Kidney (tissue), 13 donors: ENCODE measurements at regions not wholly inside any gene's neighbourhood (a gene's known extent, or its start where the extent isn't known, plus 50 kb on each side); places are given as distances from the start of the nearest gene placed in this dataset.

ENCODE experiments used
- DNase-seq, 5 donors: peaks; one replicate each; pipeline ENCODE4 v3.0.0-alpha.2; 2013 to 2020
- FAIRE-seq: peaks from 2 replicates; lab custom pipeline; 2012; peaks lifted over from hg19 to GRCh38; lab: Jason Lieb, UNC
- H3K27ac ChIP-seq, 2 donors: one replicate each; pipeline ENCODE4 v1.7.0; 2013; ENCODE audit warnings: low read depth in 2 of 2, low read length in 2 of 2, inconsistent platforms in 1 of 2
- H3K27me3 ChIP-seq: one replicate; pipeline ENCODE4 v1.7.1; 2013; ENCODE audit warnings: low read length, inconsistent platforms; ENCODE audit not compliant: control insufficient read depth, insufficient read depth
- H3K36me3 ChIP-seq, 3 donors: one replicate each; pipeline versions ENCODE4 v1.7.0 to v1.7.1; 2013; ENCODE audit warnings: low read length in 3 of 3, control low read depth in 1 of 3, inconsistent platforms in 1 of 3; ENCODE audit not compliant: insufficient read depth in 3 of 3, control insufficient read depth in 2 of 3
- H3K4me1 ChIP-seq, 3 donors: one replicate each; pipeline versions ENCODE4 v1.7.0 to v1.7.1; 2013; ENCODE audit warnings: low read length in 3 of 3, inconsistent platforms in 1 of 3, low read depth in 1 of 3; ENCODE audit not compliant: control insufficient read depth in 2 of 3, insufficient read depth in 2 of 3
- H3K4me3 ChIP-seq, 3 donors: one replicate each; pipeline versions ENCODE4 v1.7.0 to v1.8.1; 2013; ENCODE audit warnings: low read length in 3 of 3, control low read depth in 1 of 3, inconsistent platforms in 1 of 3
- H3K9ac ChIP-seq, 3 donors: one replicate each; pipeline versions ENCODE4 v1.7.0 to v1.7.1; 2013; ENCODE audit warnings: low read length in 3 of 3, control low read depth in 1 of 3, inconsistent platforms in 1 of 3
- H3K9me3 ChIP-seq, 3 donors: one replicate each; pipeline versions ENCODE4 v1.7.0 to v1.7.1; 2013; ENCODE audit warnings: low read length in 3 of 3, control low read depth in 1 of 3, inconsistent platforms in 1 of 3; ENCODE audit not compliant: control insufficient read depth in 2 of 3, insufficient read depth in 1 of 3
- CTCF ChIP-seq: IDR thresholded peaks from 3 replicates; pipeline ENCODE4 v1.5.1; 2012; ENCODE audit warnings: mild to moderate bottlenecking, moderate library complexity, borderline replicate concordance; ENCODE audit not compliant: insufficient read depth; ENCODE audit errors: extremely low read depth
- intact Hi-C: fragments of 100-400 bp; cut with DNase I; formaldehyde crosslinking; loops from one replicate; pipeline ENCODE4 v1.11.1; 2022
- donor health status: control.
- donor health status: control.
- donor health status: control.
- donor health status: control.
- donor health status: control.
- donor health status: DM: yes; HTN: yes; CAD: no.
- donor health status: Normal renal cell carcinoma (clear cell type).

GRCh38 chr9:14389657-14390056 is 75.7 kb upstream of the NFIB start:
- intact Hi-C loops, result no loop called here
- H3K27ac ChIP-seq, result no peak overlapping the region
- no peaks in the 10 kb centered on the region for H3K4me1 ChIP-seq
- H3K9me3 ChIP-seq, result peaks cover 0 to 10% (median 0%) of the 10 kb centered on the region in 3 donors
- no peaks in the 10 kb centered on the region for H3K27me3 ChIP-seq
- H3K9ac ChIP-seq, result no peak overlapping the region
- no peak for TF ChIP-seq CTCF
- H3K4me3 ChIP-seq, result no peak overlapping the region
- FAIRE-seq, result no peak
- H3K36me3 ChIP-seq, result no peaks in the 10 kb centered on the region
- no peak for DNase-seq

- TF ChIP-seq CTCF, result no peak
- Histone ChIP-seq H3K27me3 (no peaks in the 10 kb centered on the region), H3K9me3 (peaks cover 0 to 10% (median 0%) of the 10 kb centered on the region in 3 donors), H3K36me3 (no peaks in the 10 kb centered on the region), H3K9ac (no peak overlapping the region), H3K4me3 (no peak overlapping the region), H3K27ac (no peak overlapping the region), H3K4me1 (no peaks in the 10 kb centered on the region)
- intact Hi-C loops, result no loop called here
- DNase-seq (no peak), FAIRE-seq (no peak)
Measured at GRCh38 chr9:14389146-14389545, 75.2 kb upstream of the NFIB start.

- FAIRE-seq (no peak), DNase-seq (no peak)
- Histone ChIP-seq H3K27ac (no peak overlapping the region), H3K27me3 (no peaks in the 10 kb centered on the region), H3K36me3 (no peaks in the 10 kb centered on the region), H3K9ac (no peak overlapping the region), H3K4me1 (no peaks in the 10 kb centered on the region), H3K4me3 (no peak overlapping the region), H3K9me3 (no peaks in the 10 kb centered on the region)
- intact Hi-C loops, result no loop called here
- TF ChIP-seq CTCF, result no peak
Measured at GRCh38 chr9:14383773-14384172, 69.8 kb upstream of the NFIB start.

- intact Hi-C loops, result no loop called here
- Histone ChIP-seq H3K36me3 (no peaks in the 10 kb centered on the region), H3K27ac (no peak overlapping the region), H3K4me3 (no peak overlapping the region), H3K4me1 (no peaks in the 10 kb centered on the region), H3K9me3 (no peaks in the 10 kb centered on the region), H3K27me3 (no peaks in the 10 kb centered on the region), H3K9ac (no peak overlapping the region)
- no peak for TF ChIP-seq CTCF
- FAIRE-seq, result no peak
- peak in 1 of 5 donors; percentile 34 for DNase-seq
Measured at GRCh38 chr9:14383294-14383693, 69.4 kb upstream of the NFIB start.
